ENCODE measurements at regions not wholly inside any gene's neighbourhood (a gene's known extent, or its start where the extent isn't known, plus 50 kb on each side); places are given as distances from the start of the nearest gene placed in this dataset.

- TF ChIP-seq, protein P1, sequence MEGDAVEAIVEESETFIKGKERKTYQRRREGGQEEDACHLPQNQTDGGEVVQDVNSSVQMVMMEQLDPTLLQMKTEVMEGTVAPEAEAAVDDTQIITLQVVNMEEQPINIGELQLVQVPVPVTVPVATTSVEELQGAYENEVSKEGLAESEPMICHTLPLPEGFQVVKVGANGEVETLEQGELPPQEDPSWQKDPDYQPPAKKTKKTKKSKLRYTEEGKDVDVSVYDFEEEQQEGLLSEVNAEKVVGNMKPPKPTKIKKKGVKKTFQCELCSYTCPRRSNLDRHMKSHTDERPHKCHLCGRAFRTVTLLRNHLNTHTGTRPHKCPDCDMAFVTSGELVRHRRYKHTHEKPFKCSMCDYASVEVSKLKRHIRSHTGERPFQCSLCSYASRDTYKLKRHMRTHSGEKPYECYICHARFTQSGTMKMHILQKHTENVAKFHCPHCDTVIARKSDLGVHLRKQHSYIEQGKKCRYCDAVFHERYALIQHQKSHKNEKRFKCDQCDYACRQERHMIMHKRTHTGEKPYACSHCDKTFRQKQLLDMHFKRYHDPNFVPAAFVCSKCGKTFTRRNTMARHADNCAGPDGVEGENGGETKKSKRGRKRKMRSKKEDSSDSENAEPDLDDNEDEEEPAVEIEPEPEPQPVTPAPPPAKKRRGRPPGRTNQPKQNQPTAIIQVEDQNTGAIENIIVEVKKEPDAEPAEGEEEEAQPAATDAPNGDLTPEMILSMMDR (IDR thresholded peaks at IDR 0.05) = no peak
- no peak for TF ChIP-seq EZH2phosphoT487 (IDR thresholded peaks at IDR 0.05)
These were observed 366.0 kb downstream of the BRINP1 start for GRCh38 chr9:119003201-119003611.
